ENCODE measurements at regions not wholly inside any gene's neighbourhood (a gene's known extent, or its start where the extent isn't known, plus 50 kb on each side); places are given as distances from the start of the nearest gene placed in this dataset.

DNA sequence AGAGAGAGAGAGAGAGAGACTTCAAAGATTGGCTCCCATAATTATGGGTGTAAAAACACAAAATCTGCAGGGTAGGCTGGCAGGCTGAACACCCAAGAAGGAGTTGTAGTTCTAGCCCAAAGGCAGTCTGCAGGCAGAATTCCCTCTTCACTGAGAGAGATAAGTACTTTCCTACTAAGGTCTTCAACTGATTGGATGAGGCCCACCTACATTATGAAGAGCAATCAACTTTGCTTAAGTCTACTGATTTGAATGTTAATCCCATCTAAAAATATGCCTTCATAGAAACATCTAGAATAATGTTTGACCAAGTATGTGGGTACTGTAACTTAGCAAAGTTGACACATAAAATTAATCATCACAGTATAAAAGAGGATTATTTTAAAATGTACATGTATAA is 949.7 kb downstream of the HACE1 start (continued):
- TF ChIP-seq, protein P1, sequence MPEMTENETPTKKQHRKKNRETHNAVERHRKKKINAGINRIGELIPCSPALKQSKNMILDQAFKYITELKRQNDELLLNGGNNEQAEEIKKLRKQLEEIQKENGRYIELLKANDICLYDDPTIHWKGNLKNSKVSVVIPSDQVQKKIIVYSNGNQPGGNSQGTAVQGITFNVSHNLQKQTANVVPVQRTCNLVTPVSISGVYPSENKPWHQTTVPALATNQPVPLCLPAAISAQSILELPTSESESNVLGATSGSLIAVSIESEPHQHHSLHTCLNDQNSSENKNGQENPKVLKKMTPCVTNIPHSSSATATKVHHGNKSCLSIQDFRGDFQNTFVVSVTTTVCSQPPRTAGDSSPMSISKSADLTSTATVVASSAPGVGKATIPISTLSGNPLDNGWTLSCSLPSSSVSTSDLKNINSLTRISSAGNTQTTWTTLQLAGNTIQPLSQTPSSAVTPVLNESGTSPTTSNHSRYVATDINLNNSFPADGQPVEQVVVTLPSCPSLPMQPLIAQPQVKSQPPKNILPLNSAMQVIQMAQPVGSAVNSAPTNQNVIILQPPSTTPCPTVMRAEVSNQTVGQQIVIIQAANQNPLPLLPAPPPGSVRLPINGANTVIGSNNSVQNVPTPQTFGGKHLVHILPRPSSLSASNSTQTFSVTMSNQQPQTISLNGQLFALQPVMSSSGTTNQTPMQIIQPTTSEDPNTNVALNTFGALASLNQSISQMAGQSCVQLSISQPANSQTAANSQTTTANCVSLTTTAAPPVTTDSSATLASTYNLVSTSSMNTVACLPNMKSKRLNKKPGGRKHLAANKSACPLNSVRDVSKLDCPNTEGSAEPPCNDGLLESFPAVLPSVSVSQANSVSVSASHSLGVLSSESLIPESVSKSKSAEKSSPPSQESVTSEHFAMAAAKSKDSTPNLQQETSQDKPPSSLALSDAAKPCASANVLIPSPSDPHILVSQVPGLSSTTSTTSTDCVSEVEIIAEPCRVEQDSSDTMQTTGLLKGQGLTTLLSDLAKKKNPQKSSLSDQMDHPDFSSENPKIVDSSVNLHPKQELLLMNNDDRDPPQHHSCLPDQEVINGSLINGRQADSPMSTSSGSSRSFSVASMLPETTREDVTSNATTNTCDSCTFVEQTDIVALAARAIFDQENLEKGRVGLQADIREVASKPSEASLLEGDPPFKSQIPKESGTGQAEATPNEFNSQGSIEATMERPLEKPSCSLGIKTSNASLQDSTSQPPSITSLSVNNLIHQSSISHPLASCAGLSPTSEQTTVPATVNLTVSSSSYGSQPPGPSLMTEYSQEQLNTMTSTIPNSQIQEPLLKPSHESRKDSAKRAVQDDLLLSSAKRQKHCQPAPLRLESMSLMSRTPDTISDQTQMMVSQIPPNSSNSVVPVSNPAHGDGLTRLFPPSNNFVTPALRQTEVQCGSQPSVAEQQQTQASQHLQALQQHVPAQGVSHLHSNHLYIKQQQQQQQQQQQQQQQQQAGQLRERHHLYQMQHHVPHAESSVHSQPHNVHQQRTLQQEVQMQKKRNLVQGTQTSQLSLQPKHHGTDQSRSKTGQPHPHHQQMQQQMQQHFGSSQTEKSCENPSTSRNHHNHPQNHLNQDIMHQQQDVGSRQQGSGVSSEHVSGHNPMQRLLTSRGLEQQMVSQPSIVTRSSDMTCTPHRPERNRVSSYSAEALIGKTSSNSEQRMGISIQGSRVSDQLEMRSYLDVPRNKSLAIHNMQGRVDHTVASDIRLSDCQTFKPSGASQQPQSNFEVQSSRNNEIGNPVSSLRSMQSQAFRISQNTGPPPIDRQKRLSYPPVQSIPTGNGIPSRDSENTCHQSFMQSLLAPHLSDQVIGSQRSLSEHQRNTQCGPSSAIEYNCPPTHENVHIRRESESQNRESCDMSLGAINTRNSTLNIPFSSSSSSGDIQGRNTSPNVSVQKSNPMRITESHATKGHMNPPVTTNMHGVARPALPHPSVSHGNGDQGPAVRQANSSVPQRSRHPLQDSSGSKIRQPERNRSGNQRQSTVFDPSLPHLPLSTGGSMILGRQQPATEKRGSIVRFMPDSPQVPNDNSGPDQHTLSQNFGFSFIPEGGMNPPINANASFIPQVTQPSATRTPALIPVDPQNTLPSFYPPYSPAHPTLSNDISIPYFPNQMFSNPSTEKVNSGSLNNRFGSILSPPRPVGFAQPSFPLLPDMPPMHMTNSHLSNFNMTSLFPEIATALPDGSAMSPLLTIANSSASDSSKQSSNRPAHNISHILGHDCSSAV (CRISPR knock-in tag; IDR thresholded peaks at IDR 0.05; ENCODE audit: borderline replicate concordance), result no peak
- TF ChIP-seq ZNF292 (CRISPR knock-in tag; IDR thresholded peaks at IDR 0.05; ENCODE audit: borderline replicate concordance, low read depth) (no peak), ZFP41 (CRISPR knock-in tag; IDR thresholded peaks at IDR 0.05; ENCODE audit: borderline replicate concordance) (no peak)

DNA sequence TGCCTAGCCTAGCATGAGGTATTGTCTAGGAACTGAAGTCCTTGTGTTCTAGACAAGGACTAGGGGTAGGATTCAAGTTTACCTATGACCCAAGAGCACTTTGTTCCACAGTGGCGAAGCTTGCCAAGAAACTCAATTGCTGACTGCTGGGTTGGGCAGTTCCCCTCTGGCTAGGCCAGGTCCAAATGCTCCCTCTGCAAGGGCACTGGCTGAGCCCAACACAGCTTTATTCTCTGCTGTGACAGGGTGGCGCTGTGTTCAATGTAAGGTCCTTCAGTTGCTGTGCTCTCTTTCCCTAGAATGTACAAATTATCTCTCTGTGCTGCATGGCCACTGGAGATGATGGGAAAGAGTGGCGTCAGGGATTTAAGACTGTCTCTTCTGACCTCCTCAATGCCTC is 950.8 kb downstream of the HACE1 start:
- TF ChIP-seq HDAC6 (IDR thresholded peaks at IDR 0.05; ENCODE audit: low read depth, low read length) (no peak), PCBP2 (optimal IDR thresholded peaks at IDR 0.05; ENCODE audit: low read depth, low read length, poor library complexity, severe bottlenecking) (no peak), ZNF468 (CRISPR knock-in tag; IDR thresholded peaks at IDR 0.05) (no peak)
- TF ChIP-seq, protein P2, sequence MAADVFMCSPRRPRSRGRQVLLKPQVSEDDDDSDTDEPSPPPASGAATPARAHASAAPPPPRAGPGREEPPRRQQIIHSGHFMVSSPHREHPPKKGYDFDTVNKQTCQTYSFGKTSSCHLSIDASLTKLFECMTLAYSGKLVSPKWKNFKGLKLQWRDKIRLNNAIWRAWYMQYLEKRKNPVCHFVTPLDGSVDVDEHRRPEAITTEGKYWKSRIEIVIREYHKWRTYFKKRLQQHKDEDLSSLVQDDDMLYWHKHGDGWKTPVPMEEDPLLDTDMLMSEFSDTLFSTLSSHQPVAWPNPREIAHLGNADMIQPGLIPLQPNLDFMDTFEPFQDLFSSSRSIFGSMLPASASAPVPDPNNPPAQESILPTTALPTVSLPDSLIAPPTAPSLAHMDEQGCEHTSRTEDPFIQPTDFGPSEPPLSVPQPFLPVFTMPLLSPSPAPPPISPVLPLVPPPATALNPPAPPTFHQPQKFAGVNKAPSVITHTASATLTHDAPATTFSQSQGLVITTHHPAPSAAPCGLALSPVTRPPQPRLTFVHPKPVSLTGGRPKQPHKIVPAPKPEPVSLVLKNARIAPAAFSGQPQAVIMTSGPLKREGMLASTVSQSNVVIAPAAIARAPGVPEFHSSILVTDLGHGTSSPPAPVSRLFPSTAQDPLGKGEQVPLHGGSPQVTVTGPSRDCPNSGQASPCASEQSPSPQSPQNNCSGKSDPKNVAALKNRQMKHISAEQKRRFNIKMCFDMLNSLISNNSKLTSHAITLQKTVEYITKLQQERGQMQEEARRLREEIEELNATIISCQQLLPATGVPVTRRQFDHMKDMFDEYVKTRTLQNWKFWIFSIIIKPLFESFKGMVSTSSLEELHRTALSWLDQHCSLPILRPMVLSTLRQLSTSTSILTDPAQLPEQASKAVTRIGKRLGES (CRISPR knock-in tag; IDR thresholded peaks at IDR 0.05; ENCODE audit: borderline replicate concordance), result no peak
- intact Hi-C loops (cut with micrococcal nuclease; ENCODE audit: unreplicated experiment), result no loop called here
- Histone ChIP-seq H3K4me3 (replicated peaks in 1 of 3; ENCODE audit: insufficient read depth in 1 of 3, low read depth in 2 of 3, low read length in 3 of 3) (no peak overlapping the region), H3K4me1 (ENCODE audit: insufficient read depth, low read length) (no peaks in the 10 kb centered on the region), H3K4me2 (ENCODE audit: low read depth, low read length) (no peak overlapping the region), H3K9ac (ENCODE audit: insufficient read depth, low read depth, low read length) (no peak overlapping the region), H3K27me3 (ENCODE audit: control insufficient read depth in 1 of 2, insufficient read depth in 2 of 2, low read length in 2 of 2) (no peaks in the 10 kb centered on the region), H3K27ac (ENCODE audit: extremely low read length, insufficient read depth, low read length) (no peak overlapping the region), H4K20me1 (ENCODE audit: insufficient read depth, low read length) (no peaks in the 10 kb centered on the region), H3K9me3 (ENCODE audit: low read length) (peaks cover 15% of the 10 kb centered on the region), H2AFZ (ENCODE audit: low read length) (no peak overlapping the region), H3K79me2 (ENCODE audit: insufficient read depth, low read length) (no peaks in the 10 kb centered on the region), H3K36me3 (replicated peaks in 1 of 2; ENCODE audit: control insufficient read depth in 1 of 2, insufficient read depth in 2 of 2, low read length in 2 of 2) (no peaks in the 10 kb centered on the region)
- CTCF ChIA-PET (ENCODE audit: low intra/inter-chr PET ratio, low total read pairs), result no interaction called here
- no TSS peak for BruUV-seq (replicated peaks)
- no peak for DNase-seq (ENCODE audit: low spot score)
- 0% methylated on average over 2 of the region's 3 CpGs for WGBS (ENCODE audit: low lambda C conversion rate)
- POLR2A ChIA-PET, result no interaction called here
- ATAC-seq, result no peak
- FAIRE-seq, result no peak
- in situ Hi-C loops (cut with HindIII; ENCODE audit: extremely low pct_ligation_motif_present, low pct_unique_long_range_greater_than_20kb), result no loop called here

Data from HepG2 (cell line).